GM21515 (cell line): ENCODE measurements at regions not wholly inside any gene's neighbourhood (a gene's known extent, or its start where the extent isn't known, plus 50 kb on each side); places are given as distances from the start of the nearest gene placed in this dataset.

ENCODE experiments used
- ATAC-seq: cut with Tn5 transposase; IDR thresholded peaks from one replicate; pipeline ENCODE4 v1.9.1; 2021; ENCODE audit not compliant: unreplicated experiment

- no peak for ATAC-seq
These were observed 503.4 kb downstream of the PLXNA4 start for GRCh38 chr7:132072873-132073272.

- no peak for ATAC-seq
These were observed 504.1 kb downstream of the PLXNA4 start for GRCh38 chr7:132072165-132072564.

DNA sequence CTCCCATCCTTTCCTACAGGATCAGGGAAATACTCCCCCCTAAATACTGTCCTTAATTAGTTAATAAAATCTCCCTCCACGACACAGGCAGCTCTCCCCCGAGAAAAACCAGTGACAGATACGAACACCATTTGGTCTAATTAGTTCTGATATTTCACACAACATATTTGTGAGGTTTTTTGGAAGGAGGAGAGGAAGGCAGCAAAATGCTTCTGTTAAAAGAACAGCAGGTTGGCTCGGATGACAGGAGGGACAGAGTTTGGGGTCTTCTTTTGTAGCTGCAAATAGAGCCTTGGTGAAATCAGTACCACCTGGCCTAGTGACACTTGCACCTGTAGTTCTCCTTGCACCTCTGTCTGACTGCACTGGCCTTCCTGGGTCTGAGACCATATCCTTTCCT lies 507.0 kb downstream of the PLXNA4 start:
- no peak for ATAC-seq

- no peak for ATAC-seq
These were observed 509.5 kb downstream of the PLXNA4 start for GRCh38 chr7:132066761-132067171.

GRCh38 chr7:132065989-132066603 lies 509.7 kb upstream of the PODXL start:
- no peak for ATAC-seq

DNA sequence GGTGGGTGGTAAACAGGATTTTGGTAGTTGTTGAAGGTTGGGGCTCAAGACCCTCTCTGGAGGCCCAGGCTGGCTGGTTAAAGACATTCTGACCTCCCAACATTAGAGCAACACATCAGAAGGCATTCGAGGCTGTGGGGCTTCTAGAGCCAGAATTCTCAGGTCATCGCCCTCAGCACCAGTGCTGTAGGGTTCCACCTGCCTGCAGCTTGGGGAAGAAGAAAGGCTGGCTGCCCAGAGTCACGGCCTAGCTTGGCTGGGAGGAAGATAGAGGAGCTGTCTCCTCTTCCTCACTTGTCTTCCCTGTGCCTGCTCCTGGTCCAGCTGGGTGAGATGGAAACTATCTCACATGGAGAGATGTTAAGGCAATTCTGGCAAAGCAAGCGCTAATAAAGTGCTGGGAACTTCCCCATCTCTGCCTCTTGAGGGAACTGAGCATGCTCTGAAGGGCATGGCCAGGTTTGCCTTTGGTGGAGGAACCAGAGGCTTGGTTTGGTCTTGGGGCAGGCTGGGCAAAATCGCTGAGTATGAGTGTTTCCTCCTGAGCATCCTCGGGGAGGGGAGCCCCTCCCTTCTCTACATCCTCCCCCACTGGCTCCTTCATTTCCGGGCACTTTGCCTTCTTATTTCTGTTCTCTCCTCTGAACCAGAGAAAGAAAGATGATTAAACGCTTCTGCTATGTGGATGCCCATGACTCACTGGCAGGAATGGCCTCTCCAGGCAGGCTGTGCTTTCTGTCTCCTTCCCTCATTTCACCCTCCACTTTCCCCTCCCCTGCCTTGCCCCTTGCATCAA lies 509.0 kb upstream of the PODXL start:
- no peak for ATAC-seq

DNA sequence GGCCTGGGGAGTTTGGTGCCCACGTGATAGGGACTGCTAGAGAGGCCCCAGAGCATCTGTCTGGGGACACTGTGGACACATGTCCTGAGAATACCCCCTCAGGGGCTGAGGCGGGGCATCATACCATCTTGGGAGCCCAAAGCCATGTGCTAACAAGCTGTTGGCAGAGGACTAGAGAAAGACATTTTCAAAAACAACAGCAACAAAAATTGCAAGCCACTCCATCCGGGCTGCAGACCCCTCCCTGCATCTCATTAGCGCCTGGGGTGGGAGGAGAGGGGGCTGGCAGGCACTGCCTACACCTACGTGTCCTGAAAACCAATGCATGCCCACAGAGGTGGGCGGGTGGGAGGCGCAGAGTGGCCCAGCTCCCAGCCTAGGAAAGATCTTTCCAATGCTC lies 507.4 kb upstream of the PODXL start:
- ATAC-seq: no peak

GRCh38 chr7:132061937-132062336 lies 505.5 kb upstream of the PODXL start:
- ATAC-seq: no peak

DNA sequence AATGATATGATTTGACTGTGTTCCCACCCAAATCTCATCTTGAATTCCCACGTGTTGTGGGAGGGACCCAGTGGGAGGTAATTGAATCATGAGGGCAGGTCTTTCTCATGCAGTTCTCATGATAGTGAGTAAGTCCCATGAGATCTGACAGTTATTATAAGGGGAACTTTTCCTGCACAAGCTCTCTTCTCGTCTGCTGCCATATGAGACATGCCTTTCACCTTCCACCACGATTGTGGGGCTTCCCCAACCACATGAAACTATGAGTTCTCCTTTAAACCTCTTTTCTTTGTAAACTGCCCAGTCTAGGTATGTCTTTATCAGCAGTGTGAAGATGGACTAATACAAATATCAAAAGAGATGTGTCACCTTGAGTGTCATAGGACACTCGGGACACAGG lies 502.7 kb upstream of the PODXL start:
- no peak for ATAC-seq

DNA sequence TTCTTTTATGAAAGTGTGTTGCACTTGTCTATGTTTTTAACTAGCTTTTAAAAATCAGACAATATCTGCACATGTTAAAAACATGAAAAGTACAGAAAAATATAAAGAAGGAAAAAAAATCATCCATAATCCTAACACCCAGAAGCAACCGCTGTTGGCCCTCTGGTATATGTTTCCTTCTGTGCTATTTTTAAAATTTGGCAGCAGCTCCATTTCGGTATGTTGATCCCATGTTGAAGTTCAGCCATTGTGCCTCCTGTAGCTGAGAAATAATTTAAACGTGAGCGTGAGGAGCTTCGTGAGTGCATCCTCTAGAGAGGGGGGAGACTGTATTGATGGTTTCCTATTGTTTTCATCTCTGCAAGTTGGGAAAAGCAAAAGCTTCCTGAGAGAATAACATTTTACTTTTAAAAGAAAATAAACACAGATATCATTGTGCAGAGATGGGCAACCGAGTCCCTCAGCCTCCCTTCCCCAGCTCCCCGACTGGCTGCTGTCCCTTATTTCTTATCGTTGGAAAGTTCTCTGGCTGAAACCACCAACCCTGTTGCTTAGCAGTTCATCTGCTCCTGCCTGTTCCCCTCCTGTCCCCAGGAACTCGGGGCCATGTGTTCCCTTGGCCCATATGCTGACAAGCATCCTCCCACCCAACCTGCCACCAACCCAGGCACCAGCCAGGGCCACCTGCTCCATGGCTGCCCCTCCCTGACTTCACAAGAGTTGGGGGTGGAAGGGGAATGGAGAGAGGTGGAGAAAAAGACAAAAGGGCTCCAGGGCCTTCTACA lies 499.1 kb upstream of the PODXL start:
- no peak for ATAC-seq

GRCh38 chr7:132053871-132054270 lies 497.4 kb upstream of the PODXL start:
- no peak for ATAC-seq

DNA sequence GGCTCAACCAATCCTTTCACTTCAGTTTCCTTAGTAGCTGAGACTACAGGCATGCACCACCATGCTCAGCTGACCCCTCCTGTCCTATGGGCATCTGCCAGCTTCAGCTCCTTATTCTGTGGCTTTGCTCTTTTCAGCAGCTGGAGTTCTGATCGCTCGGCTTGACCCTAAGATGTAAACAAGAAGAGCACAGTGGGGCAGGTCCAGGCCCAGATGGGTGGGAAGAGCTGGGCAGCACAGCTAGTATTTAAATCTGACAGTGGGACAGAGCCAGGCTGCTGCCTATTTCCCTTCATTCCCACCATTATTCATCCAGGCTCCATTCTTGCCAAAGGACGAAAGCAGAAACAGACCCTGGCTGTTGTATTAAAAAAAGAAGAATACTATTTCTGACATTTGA lies 494.9 kb upstream of the PODXL start:
- ATAC-seq: no peak

- ATAC-seq: no peak
These were observed 493.3 kb upstream of the PODXL start for GRCh38 chr7:132049462-132050304.

DNA sequence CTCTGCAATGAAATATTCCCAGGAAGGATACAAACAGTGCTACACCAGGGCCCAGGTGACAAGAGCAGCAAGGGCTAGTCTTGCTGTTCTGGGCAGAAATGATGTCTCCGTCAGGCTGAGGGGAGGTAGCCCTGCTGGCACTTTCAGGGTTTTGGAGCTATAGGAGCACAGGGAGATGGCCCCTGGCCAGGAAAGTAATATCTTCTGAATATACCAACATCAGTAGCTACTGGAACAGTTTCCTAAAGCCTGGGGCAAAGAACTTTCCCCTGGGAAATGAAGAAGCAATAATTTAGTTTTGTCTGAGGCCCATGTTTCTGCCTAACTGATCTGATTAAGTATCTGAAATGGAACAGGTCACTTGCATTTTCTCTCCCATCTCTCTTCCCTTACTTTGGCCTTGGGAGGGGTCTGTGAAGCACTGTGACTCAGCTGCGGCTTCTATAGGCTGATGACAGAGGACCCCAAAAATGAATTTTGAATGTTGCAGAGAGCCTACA lies 489.1 kb upstream of the PODXL start:
- ATAC-seq: no peak

DNA sequence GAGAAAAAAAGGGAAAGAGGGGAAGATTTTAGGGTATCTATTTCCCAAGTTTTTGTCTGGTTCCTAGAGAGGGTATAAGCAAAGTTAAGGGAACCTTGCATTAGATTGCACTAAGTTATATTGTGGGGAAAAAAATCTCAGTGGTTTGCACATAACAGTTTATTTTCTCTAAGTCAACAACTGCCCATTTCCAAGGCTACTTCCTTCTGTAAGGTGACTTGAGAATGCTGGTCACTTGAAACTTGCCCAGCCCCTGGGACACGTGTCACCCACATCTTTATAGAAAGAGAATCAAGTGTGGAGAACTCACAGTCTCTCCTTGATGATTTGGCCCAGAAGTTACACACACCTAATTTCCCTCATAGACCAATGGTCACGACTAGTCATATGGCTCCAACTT lies 488.6 kb upstream of the PODXL start:
- no peak for ATAC-seq

DNA sequence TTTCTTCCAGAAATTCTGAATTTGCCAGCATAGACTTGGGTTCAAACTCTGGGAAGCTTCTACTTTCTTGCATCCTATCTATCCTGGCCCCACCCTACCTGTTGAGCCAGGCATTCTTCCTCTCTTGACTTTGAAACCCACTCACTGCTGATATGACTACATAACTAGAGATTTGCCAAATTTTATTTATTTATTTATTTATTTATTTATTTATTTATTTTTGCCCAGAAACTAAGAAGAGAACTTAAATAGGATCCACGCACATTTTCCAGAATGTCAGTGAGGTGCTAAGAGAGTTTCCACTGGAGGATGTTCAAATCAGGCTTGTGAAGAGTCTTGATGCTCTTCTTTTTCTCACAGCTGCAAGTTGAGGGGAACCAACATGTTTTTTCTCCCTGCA lies 487.8 kb upstream of the PODXL start:
- ATAC-seq: no peak

DNA sequence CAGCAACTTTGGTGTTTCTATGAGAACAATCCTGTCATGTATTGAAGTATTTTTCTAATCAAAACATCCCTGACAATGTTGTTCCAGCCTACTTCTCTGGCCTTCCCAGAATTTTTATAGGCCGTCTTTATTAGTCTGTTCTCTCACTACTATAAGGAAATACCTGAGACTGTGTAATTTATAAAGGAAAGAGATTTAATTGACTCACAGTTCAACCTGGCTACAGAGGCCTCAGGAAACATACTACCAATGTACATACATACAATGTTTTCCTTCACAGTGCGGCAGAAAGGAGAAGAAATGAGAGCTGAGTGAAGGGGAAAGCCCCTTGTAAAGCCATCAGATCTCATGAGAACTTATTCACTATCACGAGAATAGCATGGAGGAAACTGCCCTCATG lies 484.7 kb upstream of the PODXL start:
- no peak for ATAC-seq

GRCh38 chr7:132035517-132036362 lies 479.3 kb upstream of the PODXL start:
- no peak for ATAC-seq

DNA sequence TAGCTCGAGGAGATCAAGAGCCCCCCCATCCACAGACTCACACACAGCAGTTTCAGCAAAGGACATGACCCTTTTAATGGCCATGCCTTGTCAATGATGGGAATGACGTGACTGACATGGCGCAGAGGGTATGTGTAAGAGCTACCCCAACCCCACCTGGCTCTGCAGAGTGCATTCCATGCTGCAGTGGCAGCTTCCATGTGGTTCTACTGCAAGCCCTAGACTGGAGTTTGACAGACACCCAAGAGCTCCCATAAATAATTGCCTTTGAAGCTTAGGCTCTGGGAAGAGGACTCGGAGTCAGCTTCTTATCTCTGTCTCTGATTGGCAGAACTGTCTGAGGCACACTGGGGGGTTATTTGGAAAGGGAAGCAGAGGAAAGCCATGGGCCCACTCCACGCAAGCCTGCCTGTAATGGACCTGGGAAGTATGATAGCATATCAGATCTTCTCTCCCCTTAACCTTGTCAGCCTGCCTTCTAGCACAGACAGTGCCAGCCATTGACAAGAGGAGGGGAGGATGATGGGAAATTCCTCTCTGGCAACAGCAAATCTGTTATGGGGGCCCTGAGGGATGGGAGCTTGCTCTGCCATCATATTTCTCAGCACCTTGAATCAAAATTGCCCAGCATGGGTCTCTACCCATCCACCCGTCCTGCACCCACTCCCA lies 478.5 kb upstream of the PODXL start:
- ATAC-seq: no peak
